ENCODE measurements at regions not wholly inside any gene's neighbourhood (a gene's known extent, or its start where the extent isn't known, plus 50 kb on each side); places are given as distances from the start of the nearest gene placed in this dataset.

DNA sequence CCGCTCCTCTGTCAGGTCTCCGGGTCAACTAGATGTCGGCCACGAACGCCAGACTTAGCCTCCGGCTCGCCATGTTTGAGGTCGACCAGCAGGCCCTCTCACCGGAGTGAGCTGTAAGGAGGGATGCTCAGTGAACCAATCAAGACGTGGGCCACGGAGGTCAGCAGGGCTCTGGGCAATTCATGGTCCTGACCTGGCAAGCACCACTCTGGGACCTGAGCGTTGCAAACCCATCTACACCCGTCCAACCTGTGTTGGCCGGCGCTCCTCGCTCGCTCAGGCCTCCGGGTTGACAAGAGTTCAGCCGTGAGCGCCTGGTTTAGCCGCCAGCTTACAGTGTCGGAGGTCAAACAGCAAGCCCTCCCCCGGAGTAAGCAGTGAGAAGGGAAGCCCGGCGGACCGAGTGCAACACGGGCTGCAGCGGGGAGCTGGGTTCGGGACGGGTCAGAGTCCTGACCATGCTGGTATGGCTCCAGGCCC is 1361.9 kb downstream of the UQCRFS1 start:
- H3K23ac ChIP-seq (ENCODE audit: low read length), result no peak overlapping the region
- H4K8ac ChIP-seq (ENCODE audit: low read depth, low read length), result no peak overlapping the region
- no peak overlapping the region for H2BK15ac ChIP-seq (replicated peaks; ENCODE audit: low read depth)
- no peaks in the 10 kb centered on the region for H3K4me1 ChIP-seq (ENCODE audit: control insufficient read depth, low read depth, low read length)
- H3K4ac ChIP-seq (ENCODE audit: low read depth, low read length), result no peak overlapping the region
- no peak overlapping the region for H2AK5ac ChIP-seq (ENCODE audit: low read length)
- H2BK120ac ChIP-seq (ENCODE audit: low read depth, low read length), result no peak overlapping the region
- no CpG with 5 or more reads among the region's 30 CpGs for WGBS (ENCODE audit: extremely low coverage, insufficient coverage, low lambda C conversion rate)
- H3K79me2 ChIP-seq (ENCODE audit: control insufficient read depth, insufficient read depth, low read length), result no peaks in the 10 kb centered on the region
- H3K4me2 ChIP-seq (ENCODE audit: low read length), result no peak overlapping the region
- no peak overlapping the region for H3K9ac ChIP-seq (ENCODE audit: low read length)
- no peak for DNase-seq
- no peak overlapping the region for H4K5ac ChIP-seq (ENCODE audit: low read length)
- H2BK5ac ChIP-seq (ENCODE audit: low read length), result no peak overlapping the region
- H3K56ac ChIP-seq (ENCODE audit: low read length), result no peak overlapping the region
- no peak overlapping the region for H3K4me3 ChIP-seq (ENCODE audit: low read length)
- H3K18ac ChIP-seq (ENCODE audit: low read length), result no peak overlapping the region
- no peaks in the 10 kb centered on the region for H3K79me1 ChIP-seq (ENCODE audit: low read length)
- no peak overlapping the region for H3K27ac ChIP-seq (ENCODE audit: low read depth, low read length)
- no peaks in the 10 kb centered on the region for H3K27me3 ChIP-seq (ENCODE audit: insufficient read depth, low read length, poor library complexity)
- no peaks in the 10 kb centered on the region for H3K36me3 ChIP-seq (ENCODE audit: control insufficient read depth, insufficient read depth, low read length)

DNA sequence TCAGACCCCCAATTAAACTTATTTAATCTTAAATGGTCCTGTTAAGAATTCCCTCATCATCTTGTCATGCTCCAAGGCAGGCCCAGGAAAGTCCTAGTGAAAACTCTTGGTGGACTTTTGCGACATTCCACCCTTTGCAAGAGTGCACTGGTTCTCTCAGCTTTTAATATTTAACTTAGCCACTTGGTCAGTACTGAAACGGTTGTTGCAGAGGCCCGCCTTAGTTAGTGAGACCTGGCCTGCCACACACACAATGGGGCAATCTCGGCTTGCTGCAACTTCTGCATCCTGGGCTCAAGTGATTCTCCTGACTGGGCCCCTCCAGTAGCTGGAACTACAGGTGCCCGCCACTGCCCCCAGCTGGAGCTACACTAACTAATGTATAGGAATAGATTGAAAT is 1366.0 kb downstream of the UQCRFS1 start:
- Histone ChIP-seq H3K4me1 (ENCODE audit: control insufficient read depth, low read depth, low read length) (no peaks in the 10 kb centered on the region), H3K36me3 (ENCODE audit: control insufficient read depth, insufficient read depth, low read length) (no peaks in the 10 kb centered on the region), H3K4ac (ENCODE audit: low read depth, low read length) (no peak overlapping the region), H2BK15ac (replicated peaks; ENCODE audit: low read depth) (no peak overlapping the region), H3K56ac (ENCODE audit: low read length) (no peak overlapping the region), H3K4me2 (ENCODE audit: low read length) (no peak overlapping the region), H3K23ac (ENCODE audit: low read length) (no peak overlapping the region), H4K5ac (ENCODE audit: low read length) (no peak overlapping the region), H2BK5ac (ENCODE audit: low read length) (no peak overlapping the region), H2AK5ac (ENCODE audit: low read length) (no peak overlapping the region), H4K8ac (ENCODE audit: low read depth, low read length) (no peak overlapping the region), H3K27me3 (ENCODE audit: insufficient read depth, low read length, poor library complexity) (no peaks in the 10 kb centered on the region), H3K27ac (ENCODE audit: low read depth, low read length) (no peak overlapping the region), H2BK120ac (ENCODE audit: low read depth, low read length) (no peak overlapping the region), H3K4me3 (ENCODE audit: low read length) (no peak overlapping the region), H3K79me1 (ENCODE audit: low read length) (no peaks in the 10 kb centered on the region), H3K9ac (ENCODE audit: low read length) (no peak overlapping the region), H3K79me2 (ENCODE audit: control insufficient read depth, insufficient read depth, low read length) (no peaks in the 10 kb centered on the region), H3K18ac (ENCODE audit: low read length) (no peak overlapping the region)
- no peak for DNase-seq
- WGBS (ENCODE audit: extremely low coverage, insufficient coverage, low lambda C conversion rate), result no CpG with 5 or more reads among the region's 5 CpGs

DNA sequence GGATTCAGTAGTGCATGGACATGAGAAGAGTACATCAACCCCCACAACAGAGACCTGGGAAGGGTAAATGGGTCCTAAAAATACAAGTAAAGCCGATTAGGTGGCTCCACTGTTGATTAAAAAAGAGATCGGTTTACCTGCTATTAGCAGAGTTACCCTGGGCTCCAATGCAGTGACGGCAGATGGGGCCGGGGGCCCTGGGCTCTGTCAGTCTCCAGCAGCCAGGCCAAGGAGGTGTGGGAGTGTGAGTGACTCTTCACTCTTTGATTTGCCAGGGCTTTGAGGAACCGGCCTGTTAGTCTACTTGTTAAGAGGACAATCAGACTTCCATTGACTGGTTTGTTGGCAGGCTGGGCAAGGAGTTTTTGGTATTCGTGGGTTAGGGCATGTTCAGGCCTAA is 1368.7 kb downstream of the UQCRFS1 start:
- Histone ChIP-seq H3K36me3 (ENCODE audit: control insufficient read depth, insufficient read depth, low read length) (no peaks in the 10 kb centered on the region), H3K27me3 (ENCODE audit: insufficient read depth, low read length, poor library complexity) (no peaks in the 10 kb centered on the region), H3K4ac (ENCODE audit: low read depth, low read length) (no peak overlapping the region), H2BK15ac (replicated peaks; ENCODE audit: low read depth) (no peak overlapping the region), H3K56ac (ENCODE audit: low read length) (no peak overlapping the region), H3K18ac (ENCODE audit: low read length) (no peak overlapping the region), H4K5ac (ENCODE audit: low read length) (no peak overlapping the region), H2BK5ac (ENCODE audit: low read length) (no peak overlapping the region), H3K79me2 (ENCODE audit: control insufficient read depth, insufficient read depth, low read length) (no peaks in the 10 kb centered on the region), H3K4me2 (ENCODE audit: low read length) (no peak overlapping the region), H3K27ac (ENCODE audit: low read depth, low read length) (no peak overlapping the region), H3K79me1 (ENCODE audit: low read length) (no peaks in the 10 kb centered on the region), H2AK5ac (ENCODE audit: low read length) (no peak overlapping the region), H2BK120ac (ENCODE audit: low read depth, low read length) (no peak overlapping the region), H3K4me3 (ENCODE audit: low read length) (no peak overlapping the region), H3K4me1 (ENCODE audit: control insufficient read depth, low read depth, low read length) (no peaks in the 10 kb centered on the region), H3K23ac (ENCODE audit: low read length) (no peak overlapping the region), H4K8ac (ENCODE audit: low read depth, low read length) (no peak overlapping the region), H3K9ac (ENCODE audit: low read length) (no peak overlapping the region)
- no CpG with 5 or more reads among the region's 6 CpGs for WGBS (ENCODE audit: extremely low coverage, insufficient coverage, low lambda C conversion rate)
- no peak for DNase-seq

DNA sequence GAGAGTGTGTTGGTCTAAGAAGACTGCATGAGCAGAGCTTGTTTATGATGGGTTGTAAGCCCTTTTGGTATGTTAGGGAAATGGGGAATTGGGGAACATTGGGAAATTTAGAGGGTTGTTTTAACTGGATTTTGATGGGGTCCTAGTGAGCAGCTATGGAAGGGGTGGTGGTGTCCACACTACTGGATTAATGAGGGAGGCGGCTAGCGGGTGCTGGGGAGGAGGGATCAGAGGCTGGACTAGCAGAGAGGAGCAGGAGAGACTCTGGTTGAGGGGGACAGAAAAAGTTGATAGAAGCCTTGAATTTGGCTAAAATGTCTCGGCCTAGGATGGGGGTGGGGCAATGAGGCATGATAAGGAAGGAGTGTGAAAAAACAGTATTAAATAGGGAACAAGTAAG is 1369.1 kb downstream of the UQCRFS1 start:
- no CpG with 5 or more reads among the region's 3 CpGs for WGBS (ENCODE audit: extremely low coverage, insufficient coverage, low lambda C conversion rate)
- Histone ChIP-seq H3K9ac (ENCODE audit: low read length) (no peak overlapping the region), H3K4me2 (ENCODE audit: low read length) (no peak overlapping the region), H3K23ac (ENCODE audit: low read length) (no peak overlapping the region), H3K4me3 (ENCODE audit: low read length) (no peak overlapping the region), H2BK120ac (ENCODE audit: low read depth, low read length) (no peak overlapping the region), H3K79me1 (ENCODE audit: low read length) (no peaks in the 10 kb centered on the region), H3K27ac (ENCODE audit: low read depth, low read length) (no peak overlapping the region), H3K4ac (ENCODE audit: low read depth, low read length) (no peak overlapping the region), H3K79me2 (ENCODE audit: control insufficient read depth, insufficient read depth, low read length) (no peaks in the 10 kb centered on the region), H2BK5ac (ENCODE audit: low read length) (no peak overlapping the region), H3K18ac (ENCODE audit: low read length) (no peak overlapping the region), H2AK5ac (ENCODE audit: low read length) (no peak overlapping the region), H4K5ac (ENCODE audit: low read length) (no peak overlapping the region), H4K8ac (ENCODE audit: low read depth, low read length) (no peak overlapping the region), H3K4me1 (ENCODE audit: control insufficient read depth, low read depth, low read length) (no peaks in the 10 kb centered on the region), H3K36me3 (ENCODE audit: control insufficient read depth, insufficient read depth, low read length) (no peaks in the 10 kb centered on the region), H2BK15ac (replicated peaks; ENCODE audit: low read depth) (no peak overlapping the region), H3K27me3 (ENCODE audit: insufficient read depth, low read length, poor library complexity) (no peaks in the 10 kb centered on the region), H3K56ac (ENCODE audit: low read length) (no peak overlapping the region)
- no peak for DNase-seq

DNA sequence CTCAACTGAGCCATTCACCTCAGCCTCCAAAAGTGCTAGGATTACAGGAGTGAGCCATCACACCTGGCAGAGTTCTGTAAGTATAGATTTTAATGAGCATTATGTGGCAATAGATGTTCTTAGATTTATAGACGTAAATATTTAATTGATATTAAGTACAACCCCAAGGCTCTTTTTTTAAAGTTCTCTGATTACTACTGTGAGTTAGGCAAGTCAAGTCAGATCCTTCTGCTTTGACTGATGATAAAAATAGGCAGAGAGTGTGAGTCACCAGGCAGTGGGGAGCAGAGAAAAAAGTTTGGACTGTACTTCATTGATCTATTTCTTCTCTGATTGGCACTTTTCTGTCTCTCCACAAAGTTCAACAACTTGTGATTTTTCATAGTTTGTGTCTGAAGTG is 1379.9 kb downstream of the UQCRFS1 start:
- no peak overlapping the region for H4K8ac ChIP-seq (ENCODE audit: low read depth, low read length)
- WGBS (ENCODE audit: extremely low coverage, insufficient coverage, low lambda C conversion rate), result no CpG with 5 or more reads among the region's 1 CpG
- H3K4me2 ChIP-seq (ENCODE audit: low read length), result no peak overlapping the region

DNA sequence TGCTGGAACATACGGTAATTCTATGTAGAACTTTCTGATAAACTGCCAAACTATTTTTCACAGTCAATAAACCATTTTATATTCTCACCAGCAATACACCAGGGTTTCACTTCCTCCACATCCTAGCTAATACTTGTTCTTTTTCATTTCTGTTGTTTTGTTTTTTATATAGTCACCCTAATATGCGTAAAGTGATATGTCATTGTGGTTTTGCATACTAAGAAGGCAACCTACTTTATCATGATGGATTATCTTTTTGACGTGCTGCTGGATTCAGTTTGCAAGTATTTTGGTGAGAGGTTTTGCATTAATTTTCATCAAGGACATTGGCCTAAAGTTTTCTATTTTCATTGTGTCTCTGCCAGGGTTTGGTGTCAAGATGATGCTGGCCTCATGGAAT is 1384.1 kb downstream of the UQCRFS1 start:
- H2AK5ac ChIP-seq (ENCODE audit: low read length), result no peak overlapping the region
- no peak overlapping the region for H3K18ac ChIP-seq (ENCODE audit: low read length)
- H3K4me1 ChIP-seq (ENCODE audit: control insufficient read depth, low read depth, low read length), result no peaks in the 10 kb centered on the region
- no peak overlapping the region for H3K9ac ChIP-seq (ENCODE audit: low read length)
- H3K36me3 ChIP-seq (ENCODE audit: control insufficient read depth, insufficient read depth, low read length), result no peaks in the 10 kb centered on the region
- no peak overlapping the region for H3K27ac ChIP-seq (ENCODE audit: low read depth, low read length)
- H4K8ac ChIP-seq (ENCODE audit: low read depth, low read length), result no peak overlapping the region
- H3K23ac ChIP-seq (ENCODE audit: low read length), result no peak overlapping the region
- H2BK5ac ChIP-seq (ENCODE audit: low read length), result no peak overlapping the region
- no peak overlapping the region for H3K4me2 ChIP-seq (ENCODE audit: low read length)
- no peak overlapping the region for H2BK15ac ChIP-seq (replicated peaks; ENCODE audit: low read depth)
- H3K27me3 ChIP-seq (ENCODE audit: insufficient read depth, low read length, poor library complexity), result no peaks in the 10 kb centered on the region
- H3K4ac ChIP-seq (ENCODE audit: low read depth, low read length), result no peak overlapping the region
- WGBS (ENCODE audit: extremely low coverage, insufficient coverage, low lambda C conversion rate), result no CpG with 5 or more reads among the region's 3 CpGs
- no peak for DNase-seq
- H3K79me2 ChIP-seq (ENCODE audit: control insufficient read depth, insufficient read depth, low read length), result no peaks in the 10 kb centered on the region
- no peak overlapping the region for H3K56ac ChIP-seq (ENCODE audit: low read length)
- H3K4me3 ChIP-seq (ENCODE audit: low read length), result no peak overlapping the region
- H2BK120ac ChIP-seq (ENCODE audit: low read depth, low read length), result no peak overlapping the region
- no peaks in the 10 kb centered on the region for H3K79me1 ChIP-seq (ENCODE audit: low read length)
- H4K5ac ChIP-seq (ENCODE audit: low read length), result no peak overlapping the region

More for the DNA sequence above, 1379.9 kb downstream of the UQCRFS1 start:
- no peak overlapping the region for H3K4ac ChIP-seq (ENCODE audit: low read depth, low read length)
- no peaks in the 10 kb centered on the region for H3K27me3 ChIP-seq (ENCODE audit: insufficient read depth, low read length, poor library complexity)
- no peaks in the 10 kb centered on the region for H3K79me2 ChIP-seq (ENCODE audit: control insufficient read depth, insufficient read depth, low read length)
- H2BK120ac ChIP-seq (ENCODE audit: low read depth, low read length), result no peak overlapping the region
- no peak overlapping the region for H3K27ac ChIP-seq (ENCODE audit: low read depth, low read length)
- H3K4me3 ChIP-seq (ENCODE audit: low read length), result no peak overlapping the region
- H3K36me3 ChIP-seq (ENCODE audit: control insufficient read depth, insufficient read depth, low read length), result no peaks in the 10 kb centered on the region
- no peaks in the 10 kb centered on the region for H3K79me1 ChIP-seq (ENCODE audit: low read length)
- no peak overlapping the region for H3K9ac ChIP-seq (ENCODE audit: low read length)
- no peak overlapping the region for H3K18ac ChIP-seq (ENCODE audit: low read length)
- H3K56ac ChIP-seq (ENCODE audit: low read length), result no peak overlapping the region
- no peak overlapping the region for H3K23ac ChIP-seq (ENCODE audit: low read length)
- H2BK5ac ChIP-seq (ENCODE audit: low read length), result no peak overlapping the region
- H2AK5ac ChIP-seq (ENCODE audit: low read length), result no peak overlapping the region
- H2BK15ac ChIP-seq (replicated peaks; ENCODE audit: low read depth), result no peak overlapping the region
- H3K4me1 ChIP-seq (ENCODE audit: control insufficient read depth, low read depth, low read length), result no peaks in the 10 kb centered on the region
- no peak for DNase-seq
- no peak overlapping the region for H4K5ac ChIP-seq (ENCODE audit: low read length)

Data from mesendoderm (in vitro differentiated cells).